Tibial nerve (tissue), 4 donors: ENCODE measurements at regions not wholly inside any gene's neighbourhood (a gene's known extent, or its start where the extent isn't known, plus 50 kb on each side); places are given as distances from the start of the nearest gene placed in this dataset.
A peak's percentile ranks its signal among the peaks of the same experiment; 100 is the strongest.
"Not testable (repeated sequence)": the region's sequence is repeated elsewhere in the genome, so short reads cannot be mapped to it uniquely, and the experiment has no call there.

ENCODE experiments used
- DNase-seq, 2 donors: peaks; one replicate each; pipeline ENCODE4 v3.0.0-alpha.2; 2019; ENCODE audit warnings: low spot score in 2 of 2
- H3K27ac ChIP-seq, 4 donors: fragments of 200-600 bp; sonication (generic) in 3 of 4; one replicate each; pipeline ENCODE4 v1.5.1; 2017 to 2019; ENCODE audit warnings: mild to moderate bottlenecking in 1 of 4
- H3K27me3 ChIP-seq, 2 donors: fragments of 200-600 bp; sonication (generic) in 1 of 2; one replicate each; pipeline versions ENCODE4 v1.5.1 to v1.6.0; 2017 to 2019
- H3K36me3 ChIP-seq, 3 donors: fragments of 200-600 bp; sonication (generic); one replicate each; pipeline ENCODE4 v1.5.1; 2018 to 2019
- H3K4me1 ChIP-seq, 4 donors: fragments of 200-600 bp; sonication (generic) in 3 of 4; one replicate each; pipeline ENCODE4 v1.5.1; 2017 to 2019
- H3K4me3 ChIP-seq, 4 donors: fragments of 200-600 bp; sonication (generic) in 3 of 4; one replicate each; pipeline ENCODE4 v1.5.1; 2017 to 2019; ENCODE audit warnings: mild to moderate bottlenecking in 1 of 4, moderate library complexity in 1 of 4
- H3K9me3 ChIP-seq, 4 donors: fragments of 200-600 bp; sonication (generic) in 3 of 4; one replicate each; pipeline ENCODE4 v1.5.1; 2017 to 2019
- WGBS, 2 donors: methylation state at CpG; one replicate each; pipeline ENCODE4 v1.1.5; 2018; 5-methylcytosine and 5-hydroxymethylcytosine counted together

DNA sequence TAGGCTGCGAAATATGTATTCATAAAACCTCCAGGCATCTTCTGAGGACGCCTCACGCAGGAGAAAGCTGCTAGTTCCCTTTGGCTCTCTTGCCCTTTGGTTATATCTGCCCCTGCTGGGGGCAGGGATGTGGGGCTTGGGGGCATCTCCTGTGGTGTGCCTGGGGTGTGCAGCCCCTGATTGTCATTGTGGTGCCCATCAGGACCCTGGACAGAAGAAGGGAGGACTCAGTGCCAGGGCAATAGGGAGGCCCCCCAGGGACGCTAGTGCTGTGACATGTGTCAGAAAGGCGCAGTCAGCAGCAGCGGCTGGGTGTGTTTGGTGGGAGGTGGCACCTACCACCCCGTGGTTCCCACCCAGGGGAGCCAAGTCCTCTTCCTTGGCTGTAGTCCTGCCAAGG lies 102.5 kb upstream of the PZP start:
- WGBS, 2 donors, result 91 to 97% methylated on average over 5 to 6 of the region's 7 CpGs
- not testable (repeated sequence) for H3K27me3 ChIP-seq, H3K4me1 ChIP-seq, DNase-seq, H3K9me3 ChIP-seq, H3K4me3 ChIP-seq, H3K27ac ChIP-seq
- H3K36me3 ChIP-seq, result peaks cover 0 to 13% (median 0%) of the 10 kb centered on the region in 3 donors

DNA sequence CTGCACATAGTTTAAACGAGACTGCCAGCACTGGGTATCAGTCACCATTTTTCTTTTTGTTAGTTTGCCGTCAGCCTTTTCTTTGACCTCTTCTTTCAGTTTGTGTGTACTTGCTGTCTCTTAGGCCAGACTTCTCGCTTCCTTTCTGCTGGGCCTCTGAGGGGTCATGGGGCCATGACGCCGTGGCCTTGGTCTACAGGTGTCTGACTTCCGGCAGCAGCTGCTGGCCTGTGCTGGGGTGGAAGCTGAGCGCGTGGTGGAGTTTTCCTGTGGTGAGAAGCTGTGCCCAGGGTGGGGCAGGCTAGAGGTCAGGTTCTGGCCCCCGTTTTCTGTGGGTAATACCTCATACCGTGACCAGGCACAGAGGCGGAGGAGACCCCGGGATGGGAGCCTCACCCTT lies 101.6 kb upstream of the PZP start:
- peaks cover 0 to 15% (median 0%) of the 10 kb centered on the region in 3 donors for H3K36me3 ChIP-seq
- H3K9me3 ChIP-seq, H3K27me3 ChIP-seq, DNase-seq, H3K4me1 ChIP-seq, H3K27ac ChIP-seq, H3K4me3 ChIP-seq: not testable (repeated sequence)
- 72 to 76% methylated on average over 7 to 12 of the region's 12 CpGs for WGBS, 2 donors

DNA sequence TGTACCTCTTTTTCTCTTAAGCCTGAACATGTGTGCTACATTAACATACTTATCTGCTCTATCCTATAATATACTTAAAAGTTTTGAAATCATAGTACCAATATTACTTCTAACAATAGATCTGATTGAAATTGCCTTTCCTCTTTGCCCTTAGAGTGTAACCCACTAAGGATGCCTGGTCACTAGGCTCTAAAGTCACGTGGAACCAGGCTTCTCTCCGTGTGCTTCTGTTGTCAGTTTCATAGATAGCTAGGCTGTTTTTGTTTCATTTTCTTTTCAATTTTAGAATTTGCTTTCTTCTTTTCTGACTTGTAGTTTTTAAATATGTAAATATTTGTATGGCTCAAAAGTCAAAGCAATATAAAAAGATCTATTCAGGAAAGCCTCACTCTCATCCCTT lies 100.5 kb upstream of the PZP start:
- H3K27ac ChIP-seq, H3K9me3 ChIP-seq, H3K27me3 ChIP-seq, DNase-seq, H3K4me1 ChIP-seq, H3K4me3 ChIP-seq: not testable (repeated sequence)
- H3K36me3 ChIP-seq, result peaks cover 0 to 17% (median 0%) of the 10 kb centered on the region in 3 donors
- WGBS, 2 donors, result no CpG with 5 or more reads among the region's 2 CpGs

DNA sequence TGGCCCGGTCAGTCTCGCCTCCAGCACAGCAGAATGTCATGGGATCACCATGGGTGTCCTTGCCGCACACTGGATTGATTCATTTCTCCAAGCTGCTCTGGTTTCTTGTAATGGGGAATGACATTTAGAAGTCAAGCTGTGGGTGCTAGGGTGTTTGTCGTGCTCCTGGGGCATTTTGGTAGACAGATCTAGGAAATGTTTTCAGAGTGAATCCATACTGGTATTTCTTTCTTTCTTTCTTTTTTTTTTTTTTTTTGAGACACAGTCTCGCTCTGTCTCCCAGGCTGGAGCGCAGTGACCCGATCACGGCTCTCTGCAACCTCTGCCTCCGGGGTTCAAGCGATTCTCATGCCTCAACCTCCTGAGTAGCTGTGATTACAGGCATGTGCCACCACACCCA lies 100.0 kb upstream of the PZP start:
- H3K36me3 ChIP-seq, result peaks cover 0 to 17% (median 0%) of the 10 kb centered on the region in 3 donors
- H3K27ac ChIP-seq, H3K9me3 ChIP-seq, H3K27me3 ChIP-seq, H3K4me1 ChIP-seq, DNase-seq, H3K4me3 ChIP-seq: not testable (repeated sequence)
- 57 to 62% methylated on average over 10 of the region's 10 CpGs for WGBS, 2 donors

DNA sequence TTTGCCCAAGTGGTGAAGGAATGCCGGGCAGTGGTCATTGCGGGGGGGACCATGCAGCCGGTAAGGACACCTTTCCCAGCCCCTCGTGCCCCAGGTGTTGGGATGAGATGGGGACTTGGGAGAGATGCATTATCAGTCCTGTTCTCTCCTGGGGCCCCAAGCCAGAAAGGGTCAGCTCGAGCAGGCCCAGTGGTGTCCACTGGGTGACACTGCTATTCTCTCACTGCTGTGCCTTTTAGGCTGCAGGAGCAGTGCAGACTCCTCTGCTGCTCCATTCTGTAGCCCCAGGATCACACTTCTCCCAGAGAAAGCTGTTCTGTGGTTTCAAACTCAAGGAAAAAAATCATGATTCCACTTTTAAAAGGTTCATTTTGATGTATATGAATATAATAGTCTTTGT lies 99.1 kb upstream of the PZP start:
- H3K36me3 ChIP-seq, result peaks cover 0 to 17% (median 0%) of the 10 kb centered on the region in 3 donors
- not testable (repeated sequence) for H3K27me3 ChIP-seq, DNase-seq, H3K4me1 ChIP-seq, H3K9me3 ChIP-seq, H3K27ac ChIP-seq, H3K4me3 ChIP-seq
- 67 to 77% methylated on average over 1 to 5 of the region's 5 CpGs for WGBS, 2 donors

DNA sequence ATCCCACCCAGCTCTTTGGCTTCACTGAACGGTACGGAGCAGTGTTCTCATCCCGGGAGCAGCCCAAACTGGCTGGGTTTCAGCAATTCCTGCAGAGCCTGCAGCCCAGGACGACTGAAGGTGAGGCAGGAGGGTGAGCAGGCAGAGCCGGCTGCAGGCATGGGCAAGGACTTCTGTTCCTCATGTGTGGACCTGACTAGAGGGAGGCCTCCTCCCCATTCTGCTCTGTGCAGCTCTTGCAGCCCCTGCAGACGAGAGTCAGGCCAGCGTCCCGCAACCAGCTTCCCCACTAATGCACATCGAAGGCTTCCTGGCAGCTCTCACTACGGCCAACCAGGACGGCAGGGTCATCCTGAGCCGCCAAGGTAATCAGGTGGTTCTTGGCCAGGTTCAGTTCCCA lies 97.8 kb upstream of the PZP start:
- not testable (repeated sequence) for H3K27me3 ChIP-seq, H3K9me3 ChIP-seq, H3K4me3 ChIP-seq, H3K4me1 ChIP-seq, H3K27ac ChIP-seq, DNase-seq
- H3K36me3 ChIP-seq, result peaks cover 0 to 17% (median 0%) of the 10 kb centered on the region in 3 donors
- 75 to 80% methylated on average over 3 to 5 of the region's 12 CpGs for WGBS, 2 donors

DNA sequence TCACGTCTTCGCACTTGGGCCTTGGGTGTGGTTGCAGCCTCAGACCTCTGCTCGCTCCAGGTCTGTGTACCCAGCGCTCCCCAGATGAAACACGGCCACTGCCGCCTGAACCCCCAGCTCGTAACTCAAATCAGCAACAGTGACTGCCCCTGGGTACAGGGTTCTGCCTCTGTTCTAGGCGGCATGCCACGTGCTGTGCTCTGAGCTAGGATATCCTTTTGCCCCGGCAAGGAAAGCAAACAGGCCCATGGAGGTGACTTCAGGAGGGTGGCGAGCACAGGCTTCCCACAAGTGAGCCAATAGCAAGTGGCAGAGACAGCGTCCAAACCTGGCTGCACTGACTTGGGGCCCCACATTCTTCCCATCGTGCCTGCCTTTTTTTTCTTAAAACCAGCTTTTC lies 96.3 kb upstream of the PZP start:
- WGBS, 2 donors, result 88 to 95% methylated on average over 12 of the region's 13 CpGs
- DNase-seq, H3K27me3 ChIP-seq, H3K27ac ChIP-seq, H3K9me3 ChIP-seq, H3K4me3 ChIP-seq, H3K4me1 ChIP-seq: not testable (repeated sequence)
- peaks cover 0 to 13% (median 0%) of the 10 kb centered on the region in 3 donors for H3K36me3 ChIP-seq

DNA sequence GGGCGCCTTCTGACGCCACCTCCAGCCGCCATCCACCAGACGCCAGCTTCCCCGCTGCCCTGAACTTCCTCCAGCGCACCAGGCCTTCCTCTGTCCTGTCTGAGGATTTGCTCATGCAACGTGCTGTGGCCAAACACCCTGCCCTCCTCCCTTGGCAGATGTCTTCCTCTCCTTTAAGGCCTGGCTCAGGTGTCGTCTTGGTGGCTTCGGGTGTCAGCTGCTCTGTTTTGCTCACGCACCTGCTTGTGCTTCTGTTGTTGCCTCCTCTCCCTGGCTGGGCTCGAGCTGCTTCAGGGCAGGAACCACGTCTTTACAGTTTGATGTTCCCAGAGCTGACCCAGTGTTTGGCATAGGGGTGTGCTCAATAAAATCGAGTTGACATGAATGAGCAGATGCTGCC lies 87.7 kb upstream of the PZP start:
- not testable (repeated sequence) for H3K27me3 ChIP-seq, H3K9me3 ChIP-seq, H3K36me3 ChIP-seq, H3K4me3 ChIP-seq, H3K4me1 ChIP-seq, DNase-seq, H3K27ac ChIP-seq
- WGBS, 2 donors, result 95% methylated on average over 2 of the region's 13 CpGs; no CpG with 5 or more reads in 1 of the 2 donors

DNA sequence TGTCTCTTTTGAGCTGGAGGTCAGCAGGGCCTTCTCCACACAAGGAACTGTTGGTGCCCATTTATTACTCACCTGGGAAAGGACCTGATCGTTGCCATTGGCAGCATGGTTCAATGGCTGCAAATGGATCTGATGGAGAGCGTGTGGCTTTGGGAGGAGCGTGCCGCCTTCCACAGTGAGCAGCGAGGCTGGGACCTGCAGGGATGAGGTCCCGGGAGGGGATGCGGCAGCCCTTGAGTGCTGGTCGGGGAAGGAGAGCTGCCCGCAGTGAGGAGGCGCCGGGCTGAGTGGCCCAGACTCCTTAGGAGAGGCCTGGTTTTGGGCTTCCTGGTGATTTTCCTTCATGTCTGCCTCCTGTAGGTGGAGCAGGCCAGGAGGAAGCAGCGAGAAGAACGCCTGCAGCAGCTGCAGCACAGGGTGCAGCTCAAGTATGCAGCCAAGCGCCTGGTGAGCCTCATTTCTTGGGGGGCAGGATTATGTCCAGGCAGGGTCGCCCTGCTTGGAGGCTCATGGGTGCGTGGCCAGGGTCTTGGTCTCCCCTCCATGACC lies 86.0 kb upstream of the PZP start:
- H3K4me1 ChIP-seq, H3K36me3 ChIP-seq, H3K4me3 ChIP-seq, H3K27me3 ChIP-seq, DNase-seq, H3K9me3 ChIP-seq, H3K27ac ChIP-seq: not testable (repeated sequence)
- WGBS, 2 donors, result 85 to 89% methylated on average over 10 to 11 of the region's 16 CpGs

DNA sequence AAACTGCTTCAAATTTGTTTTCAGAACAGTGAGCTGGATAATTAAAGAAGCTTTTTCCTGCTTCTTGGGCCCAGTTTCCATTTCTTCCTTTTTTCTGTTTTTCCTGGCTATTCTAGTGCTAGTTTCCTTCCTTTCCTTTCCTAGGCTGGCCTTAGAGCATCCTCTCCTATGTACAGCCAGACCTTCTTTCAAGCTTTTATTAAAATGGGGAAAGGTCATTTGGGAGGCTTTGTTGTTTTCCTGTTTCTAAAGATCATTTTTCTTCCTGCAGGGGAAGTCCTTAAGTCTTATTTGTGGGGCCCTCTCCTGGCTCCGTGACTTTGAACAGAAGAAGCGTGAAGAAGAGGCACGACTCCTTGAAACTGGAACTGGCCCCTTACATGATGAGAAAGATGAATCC lies 85.2 kb upstream of the PZP start:
- WGBS, 2 donors, result no CpG with 5 or more reads among the region's 3 CpGs
- not testable (repeated sequence) for H3K4me3 ChIP-seq, DNase-seq, H3K27me3 ChIP-seq, H3K4me1 ChIP-seq, H3K27ac ChIP-seq, H3K36me3 ChIP-seq, H3K9me3 ChIP-seq

DNA sequence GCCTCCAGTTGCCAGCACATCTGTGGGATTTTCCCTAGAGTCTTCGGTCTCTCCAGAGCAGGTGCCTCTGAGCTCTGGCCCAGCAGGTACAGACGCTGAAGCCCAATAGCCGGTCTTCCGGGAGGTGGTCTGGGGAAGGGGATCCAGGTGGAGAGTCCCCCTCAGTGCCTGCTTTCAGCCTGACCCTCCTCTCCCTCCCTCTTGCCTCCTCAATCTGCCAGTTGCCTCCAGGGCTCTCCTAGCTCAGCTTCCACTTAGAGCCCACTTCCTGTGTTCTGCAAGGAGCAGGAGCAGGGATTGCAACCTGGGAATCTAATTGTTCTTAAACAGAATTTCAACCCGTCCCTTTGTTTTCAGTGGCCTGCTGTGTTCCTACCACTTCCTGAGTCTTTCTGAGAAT lies 81.8 kb upstream of the PZP start:
- H3K36me3 ChIP-seq, H3K27me3 ChIP-seq, H3K4me3 ChIP-seq, H3K9me3 ChIP-seq, H3K27ac ChIP-seq, H3K4me1 ChIP-seq, DNase-seq: not testable (repeated sequence)
- WGBS, 2 donors, result 47 to 89% methylated on average over 1 to 2 of the region's 5 CpGs

DNA sequence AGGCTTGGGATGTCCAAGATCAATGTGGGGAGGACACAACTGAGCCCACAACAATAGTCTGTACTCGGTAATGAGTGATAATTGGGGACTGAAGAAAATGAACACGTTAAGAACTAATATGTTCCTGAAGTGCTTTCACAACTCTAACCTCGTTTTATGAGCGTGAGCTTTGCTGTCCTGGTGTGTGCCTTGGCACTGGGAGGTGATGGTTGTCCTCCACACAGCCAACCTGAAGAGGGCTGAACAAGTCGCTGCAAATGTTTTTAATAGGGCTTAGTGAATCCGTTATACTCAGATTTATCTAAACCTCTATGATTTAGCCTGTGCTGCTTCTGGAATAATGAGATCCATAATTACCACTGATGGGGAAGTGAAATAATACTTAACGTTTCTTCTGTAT lies 76.5 kb upstream of the PZP start:
- not testable (repeated sequence) for H3K4me1 ChIP-seq, H3K27me3 ChIP-seq, H3K4me3 ChIP-seq, H3K9me3 ChIP-seq, H3K27ac ChIP-seq, H3K36me3 ChIP-seq, DNase-seq
- 47% methylated on average over 4 of the region's 7 CpGs; no CpG with 5 or more reads in 1 of the 2 donors for WGBS, 2 donors

DNA sequence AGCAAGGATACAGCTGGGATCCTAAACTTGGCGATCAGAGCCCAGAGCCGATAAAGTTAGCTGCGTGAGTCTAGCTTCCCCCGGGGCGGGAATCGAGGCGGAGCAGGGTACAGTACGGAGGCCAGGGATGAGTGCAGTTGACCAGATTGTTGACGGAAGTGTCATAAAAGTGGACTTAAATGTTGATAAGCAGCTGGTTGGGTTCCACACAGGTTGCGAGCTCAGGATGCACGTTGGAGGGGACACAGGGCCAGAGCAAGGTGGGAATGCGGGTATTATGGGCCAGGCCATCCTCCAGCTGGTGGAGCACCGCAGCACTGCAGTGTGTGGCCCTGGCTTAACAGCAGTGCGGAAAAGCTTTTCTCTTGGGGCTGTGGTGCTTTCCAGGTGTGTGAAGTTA lies 76.0 kb upstream of the PZP start:
- H3K27me3 ChIP-seq, H3K36me3 ChIP-seq, H3K9me3 ChIP-seq, DNase-seq, H3K4me1 ChIP-seq: not testable (repeated sequence)
- 0% methylated on average over 10 of the region's 14 CpGs; no CpG with 5 or more reads in 1 of the 2 donors for WGBS, 2 donors
- Histone ChIP-seq H3K27ac (peak overlapping the region in 2 of 4 donors; percentile 28 to 45), H3K4me3 (peak overlapping the region in 3 of 4 donors; percentile 19 to 54 (median 27))
